ENCODE measurements at regions not wholly inside any gene's neighbourhood (a gene's known extent, or its start where the extent isn't known, plus 50 kb on each side); places are given as distances from the start of the nearest gene placed in this dataset.
"Not testable (repeated sequence)": the region's sequence is repeated elsewhere in the genome, so short reads cannot be mapped to it uniquely, and the experiment has no call there.

DNA sequence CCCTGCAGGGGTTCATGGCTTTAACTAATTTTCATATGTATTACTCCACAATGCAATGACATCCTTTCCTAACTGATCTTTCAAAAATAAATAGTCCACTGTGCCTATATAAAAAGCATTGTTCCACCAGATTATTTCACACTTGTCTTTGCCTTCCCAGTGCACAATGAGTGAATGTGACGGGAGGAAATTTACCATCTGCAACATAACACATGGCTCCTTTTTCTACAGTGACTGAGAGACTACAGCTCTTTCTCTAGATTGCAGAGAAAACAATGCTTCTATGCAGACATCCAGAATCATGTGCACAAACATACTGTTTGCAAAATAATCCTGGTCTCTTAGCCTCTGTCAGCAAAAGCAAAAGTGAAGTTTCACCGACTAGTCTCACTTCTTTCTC lies 483.7 kb upstream of the PIK3R1 start:
- Histone ChIP-seq H3K27me3 (ENCODE audit: control insufficient read depth in 1 of 2, insufficient read depth in 2 of 2, low read length in 2 of 2) (no peaks in the 10 kb centered on the region), H3K4me1 (ENCODE audit: control insufficient read depth in 2 of 2, insufficient read depth in 2 of 2, low read length in 1 of 2) (no peaks in the 10 kb centered on the region), H3K27ac (ENCODE audit: low read depth in 2 of 2, low read length in 1 of 2) (no peak overlapping the region), H3K36me3 (ENCODE audit: control insufficient read depth in 2 of 2, insufficient read depth in 2 of 2, low read length in 1 of 2) (no peaks in the 10 kb centered on the region), H3K4me3 (ENCODE audit: low read depth in 1 of 2, low read length in 2 of 2) (no peak overlapping the region), H3K9me3 (ENCODE audit: control insufficient read depth in 2 of 2, insufficient read depth in 1 of 2, low read depth in 1 of 2, low read length in 1 of 2) (no peaks in the 10 kb centered on the region)
- 82 to 90% methylated on average over 2 of the region's 2 CpGs for WGBS, 2 donors

DNA sequence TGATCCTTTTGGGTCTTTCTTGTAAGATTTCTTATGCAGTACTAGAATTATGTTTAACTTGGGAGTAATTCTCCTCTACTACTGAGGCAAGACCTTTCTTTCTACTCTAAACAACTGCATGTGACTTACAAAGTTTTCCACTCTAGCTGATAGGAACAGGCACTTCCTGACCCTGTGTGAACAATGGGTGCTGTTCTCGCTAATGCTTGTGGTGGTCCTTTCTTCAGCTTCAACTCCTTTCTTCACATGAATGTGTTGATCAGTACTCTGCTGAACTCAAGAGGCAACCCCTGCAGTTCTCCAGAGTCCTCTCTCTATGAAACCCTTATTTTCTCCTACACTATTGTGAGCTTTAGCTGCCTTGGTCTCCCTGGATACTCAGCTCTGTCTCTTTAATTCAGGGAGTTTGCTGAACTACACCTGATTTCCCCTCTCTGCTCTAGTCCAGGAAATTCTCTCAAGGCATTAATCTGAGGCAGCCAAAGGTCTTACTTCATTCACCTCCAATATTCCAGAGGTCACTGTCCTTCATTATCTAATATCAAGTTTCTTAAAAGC lies 484.6 kb upstream of the PIK3R1 start:
- Histone ChIP-seq H3K9me3 (ENCODE audit: control insufficient read depth in 2 of 2, insufficient read depth in 1 of 2, low read depth in 1 of 2, low read length in 1 of 2) (no peaks in the 10 kb centered on the region), H3K27ac (ENCODE audit: low read depth in 2 of 2, low read length in 1 of 2) (no peak overlapping the region), H3K36me3 (ENCODE audit: control insufficient read depth in 2 of 2, insufficient read depth in 2 of 2, low read length in 1 of 2) (no peaks in the 10 kb centered on the region), H3K4me1 (ENCODE audit: control insufficient read depth in 2 of 2, insufficient read depth in 2 of 2, low read length in 1 of 2) (no peaks in the 10 kb centered on the region), H3K4me3 (ENCODE audit: low read depth in 1 of 2, low read length in 2 of 2) (no peak overlapping the region), H3K27me3 (ENCODE audit: control insufficient read depth in 1 of 2, insufficient read depth in 2 of 2, low read length in 2 of 2) (no peaks in the 10 kb centered on the region)
- WGBS, 2 donors: 88 to 95% methylated on average over 1 of the region's 1 CpG

DNA sequence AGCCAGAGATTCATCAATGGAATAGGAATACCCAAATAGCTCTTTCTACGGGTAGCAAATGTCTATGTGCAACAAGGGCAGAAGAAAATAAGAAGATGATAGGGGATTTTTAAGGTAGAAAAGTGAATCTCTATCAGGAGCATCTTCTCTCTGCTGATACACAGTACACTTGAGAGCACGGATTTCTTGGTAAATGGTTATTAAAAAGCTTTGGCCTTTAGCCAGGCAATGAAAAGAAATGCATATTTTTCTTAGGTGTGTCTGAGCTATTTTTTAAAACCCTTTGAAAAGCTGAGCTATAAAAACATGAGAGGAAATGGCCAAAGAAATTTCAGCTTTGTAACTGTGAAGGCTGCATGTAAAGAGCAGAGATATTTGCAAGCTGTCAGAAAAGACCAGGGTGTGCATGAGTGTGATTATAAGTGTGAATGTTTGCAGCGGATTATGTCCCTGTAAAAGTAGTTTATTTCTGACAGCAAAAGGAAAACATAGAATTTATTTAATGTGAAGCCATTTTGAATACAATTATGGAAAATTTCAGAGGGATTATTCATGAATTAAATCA lies 487.1 kb upstream of the PIK3R1 start:
- H3K4me1 ChIP-seq (ENCODE audit: control insufficient read depth in 2 of 2, insufficient read depth in 2 of 2, low read length in 1 of 2): no peaks in the 10 kb centered on the region
- 36 to 46% methylated on average over 3 of the region's 3 CpGs for WGBS, 2 donors

DNA sequence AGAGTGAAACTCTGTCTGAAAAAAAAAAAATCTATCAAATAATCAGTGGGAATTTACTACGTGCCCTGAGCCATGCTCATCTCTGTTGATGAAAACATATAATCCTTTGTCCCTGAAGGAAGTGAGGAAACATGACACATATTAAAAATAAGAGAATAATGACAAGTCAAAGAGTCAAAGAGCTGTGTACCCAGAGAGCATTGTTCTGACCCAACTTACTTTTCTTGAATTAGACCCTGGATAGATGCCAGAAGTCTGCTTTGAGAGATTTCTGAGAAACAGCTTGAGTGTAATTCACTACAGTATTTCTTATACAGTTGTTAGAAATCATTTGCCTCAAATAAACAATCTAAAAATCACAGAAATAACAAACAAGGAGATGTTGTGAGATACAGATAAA lies 490.0 kb upstream of the PIK3R1 start:
- Histone ChIP-seq H3K4me1 (ENCODE audit: control insufficient read depth in 2 of 2, insufficient read depth in 2 of 2, low read length in 1 of 2) (no peaks in the 10 kb centered on the region), H3K4me3 (ENCODE audit: low read depth in 1 of 2, low read length in 2 of 2) (no peak overlapping the region), H3K27me3 (ENCODE audit: control insufficient read depth in 1 of 2, insufficient read depth in 2 of 2, low read length in 2 of 2) (no peaks in the 10 kb centered on the region), H3K27ac (ENCODE audit: low read depth in 2 of 2, low read length in 1 of 2) (no peak overlapping the region), H3K9me3 (ENCODE audit: control insufficient read depth in 2 of 2, insufficient read depth in 1 of 2, low read depth in 1 of 2, low read length in 1 of 2) (no peaks in the 10 kb centered on the region), H3K36me3 (ENCODE audit: control insufficient read depth in 2 of 2, insufficient read depth in 2 of 2, low read length in 1 of 2) (no peaks in the 10 kb centered on the region)
- WGBS, 2 donors: 71 to 77% methylated on average over 1 of the region's 1 CpG

More for the DNA sequence above, 487.1 kb upstream of the PIK3R1 start:
- Histone ChIP-seq H3K36me3 (ENCODE audit: control insufficient read depth in 2 of 2, insufficient read depth in 2 of 2, low read length in 1 of 2) (no peaks in the 10 kb centered on the region), H3K27ac (ENCODE audit: low read depth in 2 of 2, low read length in 1 of 2) (no peak overlapping the region), H3K9me3 (ENCODE audit: control insufficient read depth in 2 of 2, insufficient read depth in 1 of 2, low read depth in 1 of 2, low read length in 1 of 2) (no peaks in the 10 kb centered on the region), H3K4me3 (ENCODE audit: low read depth in 1 of 2, low read length in 2 of 2) (no peak overlapping the region), H3K27me3 (ENCODE audit: control insufficient read depth in 1 of 2, insufficient read depth in 2 of 2, low read length in 2 of 2) (no peaks in the 10 kb centered on the region)

DNA sequence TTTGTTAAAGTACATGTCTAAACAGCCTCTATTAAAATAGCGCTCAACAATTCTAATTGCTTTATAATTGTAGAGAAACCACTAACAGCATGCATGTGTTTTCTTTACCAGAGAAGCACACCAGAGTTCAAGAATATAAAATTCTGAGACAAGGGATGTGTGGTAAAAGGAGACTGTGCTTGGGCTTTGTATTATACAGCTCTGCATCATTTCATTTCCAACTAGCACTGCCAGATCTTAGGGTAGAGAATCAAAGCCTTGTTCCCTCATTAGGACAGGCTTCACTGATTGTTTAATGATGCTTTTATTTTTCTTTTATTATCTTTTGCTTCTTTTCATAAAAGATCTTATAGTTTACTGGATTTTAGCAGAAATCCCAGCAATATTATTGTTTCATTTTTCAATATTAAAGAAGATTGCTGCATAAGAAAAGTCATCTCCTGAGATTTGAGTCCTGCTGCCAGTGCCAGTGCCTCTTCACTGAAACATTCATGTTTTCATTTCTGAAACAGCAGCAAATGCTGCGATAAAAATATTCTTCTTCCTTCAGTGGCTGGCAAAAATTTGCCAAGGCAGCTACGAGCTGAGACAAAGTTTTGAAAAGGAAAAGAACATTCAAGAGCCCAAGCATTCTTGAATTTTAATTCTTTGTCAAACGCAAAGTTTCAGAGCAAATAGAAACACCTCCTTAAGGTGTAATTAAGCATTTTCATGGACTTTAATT lies 491.0 kb upstream of the PIK3R1 start:
- WGBS, 2 donors: 50 to 66% methylated on average over 4 of the region's 4 CpGs
- Histone ChIP-seq H3K27me3 (ENCODE audit: control insufficient read depth in 1 of 2, insufficient read depth in 2 of 2, low read length in 2 of 2) (no peaks in the 10 kb centered on the region), H3K4me3 (ENCODE audit: low read depth in 1 of 2, low read length in 2 of 2) (no peak overlapping the region), H3K4me1 (ENCODE audit: control insufficient read depth in 2 of 2, insufficient read depth in 2 of 2, low read length in 1 of 2) (no peaks in the 10 kb centered on the region), H3K9me3 (ENCODE audit: control insufficient read depth in 2 of 2, insufficient read depth in 1 of 2, low read depth in 1 of 2, low read length in 1 of 2) (no peaks in the 10 kb centered on the region), H3K36me3 (ENCODE audit: control insufficient read depth in 2 of 2, insufficient read depth in 2 of 2, low read length in 1 of 2) (no peaks in the 10 kb centered on the region), H3K27ac (ENCODE audit: low read depth in 2 of 2, low read length in 1 of 2) (peak overlapping the region in 1 of 2 donors; percentile 27)

DNA sequence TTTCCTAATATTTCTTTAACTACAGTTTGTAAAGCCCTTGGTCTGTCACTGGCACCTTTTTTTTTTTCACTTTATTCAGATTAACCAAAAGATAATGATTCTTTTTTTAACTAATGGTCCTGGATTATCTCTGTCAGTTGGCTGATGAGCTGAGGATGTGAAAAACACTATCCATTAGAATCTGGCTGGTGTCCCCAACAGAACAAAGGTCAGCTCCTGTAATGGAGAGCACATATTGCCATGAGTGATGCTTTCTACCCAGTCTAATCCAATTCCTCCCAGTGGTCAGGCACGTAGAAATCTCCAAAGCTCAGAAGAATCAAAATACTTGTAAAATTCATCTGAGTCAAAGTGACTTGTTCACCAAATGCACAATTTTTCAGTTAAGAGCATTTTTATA lies 491.7 kb upstream of the PIK3R1 start:
- no peaks in the 10 kb centered on the region for H3K9me3 ChIP-seq (ENCODE audit: control insufficient read depth in 2 of 2, insufficient read depth in 1 of 2, low read depth in 1 of 2, low read length in 1 of 2)
- H3K27me3 ChIP-seq (ENCODE audit: control insufficient read depth in 1 of 2, insufficient read depth in 2 of 2, low read length in 2 of 2): no peaks in the 10 kb centered on the region
- no peak overlapping the region for H3K27ac ChIP-seq (ENCODE audit: low read depth in 2 of 2, low read length in 1 of 2)
- 65% methylated on average over 1 of the region's 1 CpG for WGBS, 2 donors
- no peak overlapping the region for H3K4me3 ChIP-seq (ENCODE audit: low read depth in 1 of 2, low read length in 2 of 2)
- H3K4me1 ChIP-seq (ENCODE audit: control insufficient read depth in 2 of 2, insufficient read depth in 2 of 2, low read length in 1 of 2): no peaks in the 10 kb centered on the region
- H3K36me3 ChIP-seq (ENCODE audit: control insufficient read depth in 2 of 2, insufficient read depth in 2 of 2, low read length in 1 of 2): no peaks in the 10 kb centered on the region

DNA sequence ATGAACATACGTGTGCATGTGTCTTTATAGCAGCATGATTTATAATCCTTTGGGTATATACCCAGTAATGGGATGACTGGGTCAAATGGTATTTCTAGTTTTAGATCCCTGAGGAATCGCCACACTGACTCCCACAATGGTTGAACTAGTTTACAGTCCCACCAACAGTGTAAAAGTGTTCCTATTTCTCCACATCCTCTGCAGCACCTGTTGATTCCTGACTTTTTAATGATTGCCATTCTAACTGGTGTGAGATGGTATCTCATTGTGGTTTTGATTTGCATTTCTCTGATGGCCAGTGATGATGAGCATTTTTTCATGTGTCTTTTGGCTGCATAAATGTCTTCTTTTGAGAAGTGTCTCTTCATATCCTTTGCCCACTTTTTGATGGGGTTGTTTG lies 493.0 kb upstream of the PIK3R1 start:
- 92% methylated on average over 2 of the region's 2 CpGs for whole genome bisulfite sequencing, 2 donors
- not testable (repeated sequence) for H3K9me3 ChIP-seq (ENCODE audit: control insufficient read depth in 2 of 2, insufficient read depth in 1 of 2, low read depth in 1 of 2, low read length in 1 of 2); H3K27ac ChIP-seq (ENCODE audit: low read depth in 2 of 2, low read length in 1 of 2); H3K27me3 ChIP-seq (ENCODE audit: control insufficient read depth in 1 of 2, insufficient read depth in 2 of 2, low read length in 2 of 2); H3K36me3 ChIP-seq (ENCODE audit: control insufficient read depth in 2 of 2, insufficient read depth in 2 of 2, low read length in 1 of 2); H3K4me3 ChIP-seq (ENCODE audit: low read depth in 1 of 2, low read length in 2 of 2); H3K4me1 ChIP-seq (ENCODE audit: control insufficient read depth in 2 of 2, insufficient read depth in 2 of 2, low read length in 1 of 2)

DNA sequence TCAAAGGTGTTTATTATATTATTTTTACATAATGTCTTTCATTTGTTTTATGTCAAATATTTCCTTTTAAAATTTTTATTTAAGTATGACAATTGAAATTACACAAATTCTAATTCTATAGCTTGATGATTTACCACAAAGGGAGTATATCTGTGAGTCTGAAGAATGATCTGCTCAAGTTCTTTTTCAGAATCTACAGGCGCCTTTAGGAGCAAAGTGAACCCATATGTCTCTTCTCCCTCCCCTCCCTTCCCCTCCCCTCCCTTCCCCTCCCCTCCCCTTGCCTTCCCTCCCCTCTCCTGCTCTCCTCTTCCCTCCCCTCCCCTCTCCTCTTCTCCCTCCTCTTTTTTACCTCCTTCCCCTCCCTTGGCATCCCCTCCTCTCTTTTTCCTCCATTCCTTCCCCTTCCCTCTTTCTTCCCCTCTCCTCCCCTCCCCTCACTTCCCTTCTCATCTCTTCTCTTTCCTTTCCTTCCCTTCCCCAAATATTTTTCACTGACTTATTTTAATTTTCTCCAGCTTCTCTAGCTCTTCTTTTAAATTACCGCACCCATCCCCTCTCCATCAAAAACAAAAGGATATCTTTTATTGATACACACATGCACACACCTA lies 495.3 kb upstream of the PIK3R1 start:
- Histone ChIP-seq H3K27me3 (ENCODE audit: control insufficient read depth in 1 of 2, insufficient read depth in 2 of 2, low read length in 2 of 2) (no peaks in the 10 kb centered on the region), H3K9me3 (ENCODE audit: control insufficient read depth in 2 of 2, insufficient read depth in 1 of 2, low read depth in 1 of 2, low read length in 1 of 2) (no peaks in the 10 kb centered on the region), H3K4me3 (ENCODE audit: low read depth in 1 of 2, low read length in 2 of 2) (no peak overlapping the region), H3K4me1 (ENCODE audit: control insufficient read depth in 2 of 2, insufficient read depth in 2 of 2, low read length in 1 of 2) (no peaks in the 10 kb centered on the region), H3K36me3 (ENCODE audit: control insufficient read depth in 2 of 2, insufficient read depth in 2 of 2, low read length in 1 of 2) (no peaks in the 10 kb centered on the region), H3K27ac (ENCODE audit: low read depth in 2 of 2, low read length in 1 of 2) (no peak overlapping the region)
- WGBS, 2 donors: 94 to 96% methylated on average over 2 of the region's 2 CpGs

DNA sequence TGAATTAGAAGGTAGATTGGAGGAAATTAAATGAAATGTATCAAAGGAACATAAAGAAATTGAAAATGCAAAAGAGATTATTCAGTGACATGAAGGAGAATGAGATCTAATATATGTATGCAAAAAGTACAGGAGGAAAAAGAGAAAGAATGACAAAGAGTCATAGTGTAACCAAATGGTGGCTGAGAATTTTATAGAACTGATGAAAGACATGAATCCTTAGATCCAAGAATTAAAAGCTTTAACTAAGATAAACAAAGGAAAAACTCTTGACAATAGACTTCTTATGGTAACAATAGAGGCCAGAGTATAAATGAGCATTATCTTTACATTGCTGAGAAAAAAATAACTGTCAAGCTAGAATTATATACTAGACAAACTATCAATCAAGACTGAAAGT lies 505.4 kb upstream of the CD180 start:
- Histone ChIP-seq H3K27ac (ENCODE audit: low read depth in 2 of 2, low read length in 1 of 2) (no peak overlapping the region), H3K36me3 (ENCODE audit: control insufficient read depth in 2 of 2, insufficient read depth in 2 of 2, low read length in 1 of 2) (no peaks in the 10 kb centered on the region)

DNA sequence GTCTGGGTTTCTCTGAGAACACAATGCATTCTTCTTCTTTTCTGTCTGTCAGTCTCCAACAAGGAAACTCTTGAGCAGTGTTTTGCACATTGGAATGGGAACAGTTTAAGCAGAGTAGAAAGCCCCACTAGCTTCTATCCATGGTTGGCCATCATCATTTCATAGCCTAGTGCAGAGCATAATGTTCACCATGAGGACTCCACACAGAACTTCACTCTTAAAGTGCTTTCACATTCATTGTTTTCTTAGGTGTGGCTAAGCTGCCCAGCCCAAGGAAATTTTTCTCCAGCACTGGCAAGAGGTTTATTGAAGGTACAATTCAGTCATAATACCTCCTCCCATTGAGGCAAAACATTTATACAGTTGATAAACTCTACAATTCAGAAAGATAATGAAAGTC lies 503.0 kb upstream of the CD180 start:
- Histone ChIP-seq H3K27me3 (ENCODE audit: control insufficient read depth in 1 of 2, insufficient read depth in 2 of 2, low read length in 2 of 2) (no peaks in the 10 kb centered on the region), H3K36me3 (ENCODE audit: control insufficient read depth in 2 of 2, insufficient read depth in 2 of 2, low read length in 1 of 2) (no peaks in the 10 kb centered on the region), H3K9me3 (ENCODE audit: control insufficient read depth in 2 of 2, insufficient read depth in 1 of 2, low read depth in 1 of 2, low read length in 1 of 2) (peaks cover 0 to 3% of the 10 kb centered on the region in 2 donors), H3K27ac (ENCODE audit: low read depth in 2 of 2, low read length in 1 of 2) (no peak overlapping the region), H3K4me3 (ENCODE audit: low read depth in 1 of 2, low read length in 2 of 2) (no peak overlapping the region), H3K4me1 (ENCODE audit: control insufficient read depth in 2 of 2, insufficient read depth in 2 of 2, low read length in 1 of 2) (no peaks in the 10 kb centered on the region)

More for the DNA sequence above, 505.4 kb upstream of the CD180 start:
- Histone ChIP-seq H3K4me3 (ENCODE audit: low read depth in 1 of 2, low read length in 2 of 2) (no peak overlapping the region), H3K27me3 (ENCODE audit: control insufficient read depth in 1 of 2, insufficient read depth in 2 of 2, low read length in 2 of 2) (no peaks in the 10 kb centered on the region), H3K9me3 (ENCODE audit: control insufficient read depth in 2 of 2, insufficient read depth in 1 of 2, low read depth in 1 of 2, low read length in 1 of 2) (peaks cover 0 to 3% of the 10 kb centered on the region in 2 donors), H3K4me1 (ENCODE audit: control insufficient read depth in 2 of 2, insufficient read depth in 2 of 2, low read length in 1 of 2) (no peaks in the 10 kb centered on the region)
